GM21723 (cell line): ENCODE measurements at regions not wholly inside any gene's neighbourhood (a gene's known extent, or its start where the extent isn't known, plus 50 kb on each side); places are given as distances from the start of the nearest gene placed in this dataset.

Experiments used
- ATAC-seq: cut with Tn5 transposase; IDR thresholded peaks from one replicate; pipeline ENCODE4 v1.9.1; 2021; ENCODE audit warnings: mild to moderate bottlenecking, moderate library complexity; ENCODE audit not compliant: unreplicated experiment

DNA sequence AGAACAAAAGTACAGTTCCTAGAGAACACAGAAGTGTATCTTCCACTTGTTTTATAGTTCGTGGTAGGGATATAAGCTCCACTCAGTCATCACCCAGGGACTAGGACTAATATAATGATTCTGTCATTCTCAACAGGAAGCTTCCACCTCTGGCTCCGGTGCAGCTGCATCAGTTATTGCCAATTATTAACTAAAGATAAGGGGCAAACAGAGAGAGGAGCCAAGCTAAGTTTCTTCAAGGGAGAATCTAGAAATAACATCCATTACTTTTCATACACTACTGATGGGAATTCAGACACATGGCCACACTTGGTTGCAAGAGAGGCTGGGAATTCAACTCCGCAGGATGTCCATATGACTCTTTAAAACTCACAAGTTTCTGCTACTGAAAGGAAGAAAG is 917.9 kb downstream of the OLFM4 start:
- ATAC-seq = no peak

DNA sequence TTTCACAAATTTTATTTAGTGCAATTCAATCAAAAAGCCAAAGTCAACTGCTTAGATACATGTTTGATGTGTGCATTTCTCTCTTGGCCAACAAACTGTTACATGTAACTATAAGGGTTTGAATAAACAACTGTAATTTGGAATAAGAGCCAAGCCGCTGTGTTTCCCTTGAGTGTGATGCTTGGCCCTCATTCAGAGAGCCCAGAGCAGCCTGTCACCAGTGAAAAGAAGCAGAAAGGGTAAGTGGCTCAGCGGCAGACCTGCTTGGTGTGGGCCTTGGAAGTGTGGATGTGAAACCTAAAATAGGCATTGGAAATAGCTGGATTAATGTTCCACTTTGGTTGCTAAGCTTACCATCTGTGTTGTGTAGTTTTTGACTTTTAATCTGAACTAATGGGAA is 924.6 kb downstream of the OLFM4 start:
- ATAC-seq = no peak
